Hepatocyte (in vitro differentiated cells): ENCODE measurements at regions not wholly inside any gene's neighbourhood (a gene's known extent, or its start where the extent isn't known, plus 50 kb on each side); places are given as distances from the start of the nearest gene placed in this dataset.

Experiments used
- CTCF ChIP-seq: fragments of 200-600 bp; sonication (generic); IDR thresholded peaks from 2 replicates; pipeline ENCODE4 v1.5.1; 2016; ENCODE audit warnings: antibody characterized with exemption, mild to moderate bottlenecking; ENCODE audit not compliant: poor library complexity
- EZH2 ChIP-seq: fragments of 200-600 bp; sonication (generic); IDR thresholded peaks from 2 replicates; pipeline ENCODE4 v1.6.1; 2016; ENCODE audit warnings: antibody characterized with exemption, mild to moderate bottlenecking, borderline replicate concordance
- EZH2phosphoT487 ChIP-seq: fragments of 200-600 bp; sonication (generic); IDR thresholded peaks from one replicate; pipeline ENCODE4 v1.6.1; 2018; ENCODE audit warnings: antibody characterized with exemption, mild to moderate bottlenecking, low read depth, moderate library complexity; ENCODE audit not compliant: unreplicated experiment, severe bottlenecking

- TF ChIP-seq CTCF (no peak), EZH2 (no peak), EZH2phosphoT487 (no peak)
These were observed 247.4 kb upstream of the COL3A1 start for GRCh38 chr2:188726626-188727247.
